ENCODE measurements at regions not wholly inside any gene's neighbourhood (a gene's known extent, or its start where the extent isn't known, plus 50 kb on each side); places are given as distances from the start of the nearest gene placed in this dataset.

DNA sequence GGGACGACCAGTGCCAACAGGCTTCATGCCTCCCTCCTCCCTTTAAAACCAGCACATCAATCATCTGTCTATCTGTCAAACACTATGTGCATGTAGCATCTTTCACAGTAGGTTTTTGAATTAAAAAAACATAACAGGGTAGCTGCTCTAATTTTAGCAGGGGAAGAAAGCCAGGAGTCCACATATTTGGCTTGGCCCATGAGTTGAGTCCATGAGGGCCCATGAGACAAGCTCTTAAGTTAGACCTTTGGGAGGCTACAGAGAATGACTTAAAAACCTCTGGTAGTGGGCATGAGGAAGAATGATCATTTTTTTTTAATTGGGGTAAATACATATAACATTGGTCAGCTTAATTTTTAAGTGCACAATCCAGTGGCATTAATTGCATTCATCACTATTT, 194.9 kb downstream of the UTRN start:
- WGBS, 2 donors (ENCODE audit: low coverage in 1 of 2): 56 to 80% methylated on average over 1 of the region's 1 CpG
- ATAC-seq: no peak
- Histone ChIP-seq H3K4me3 (no peak overlapping the region), H3K27me3 (no peaks in the 10 kb centered on the region), H3K4me1 (peaks cover 0 to 14% (median 0%) of the 10 kb centered on the region in 3 donors), H3K27ac (no peak overlapping the region), H3K36me3 (peaks cover 0 to 35% of the 10 kb centered on the region in 2 donors), H3K9me3 (no peaks in the 10 kb centered on the region)
- TF ChIP-seq CTCF (IDR thresholded peaks at IDR 0.05) (no peak), EP300 (IDR thresholded peaks at IDR 0.05) (no peak), POLR2A (IDR thresholded peaks at IDR 0.05) (no peak), POLR2AphosphoS5 (IDR thresholded peaks at IDR 0.05) (no peak)

DNA sequence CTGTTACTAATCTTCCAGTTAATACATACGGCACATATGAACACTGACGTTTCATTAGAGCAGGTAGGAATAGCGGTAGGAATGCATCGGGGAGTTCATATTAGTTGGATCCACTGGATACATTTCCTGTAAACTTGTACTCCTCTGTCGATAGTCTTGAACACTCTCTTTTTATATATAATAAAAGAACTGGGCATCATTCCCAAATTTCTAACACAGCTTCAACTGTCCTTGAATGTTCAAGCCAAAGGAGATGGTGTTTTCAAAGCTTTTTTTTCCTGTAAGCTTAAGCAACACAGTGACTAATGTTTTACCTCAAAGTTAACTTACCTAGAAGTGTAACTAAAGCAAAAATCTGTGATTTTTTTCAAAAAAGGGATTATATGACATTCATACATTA, 195.3 kb downstream of the UTRN start:
- WGBS, 2 donors (ENCODE audit: low coverage in 1 of 2): 54 to 80% methylated on average over 4 to 5 of the region's 5 CpGs
- no peak overlapping the region for H3K27ac ChIP-seq

GRCh38 chr6:144481527-144481926, 196.4 kb downstream of the UTRN start:
- no peaks in the 10 kb centered on the region for H3K27me3 ChIP-seq
- TF ChIP-seq POLR2AphosphoS5 (IDR thresholded peaks at IDR 0.05): no peak
- TF ChIP-seq EP300 (IDR thresholded peaks at IDR 0.05): no peak
- no peak for TF ChIP-seq CTCF (IDR thresholded peaks at IDR 0.05)
- TF ChIP-seq POLR2A (IDR thresholded peaks at IDR 0.05): no peak
- no peak overlapping the region for H3K27ac ChIP-seq
- WGBS, 2 donors (ENCODE audit: low coverage in 1 of 2): 58 to 66% methylated on average over 3 to 6 of the region's 6 CpGs
- H3K4me3 ChIP-seq: no peak overlapping the region
- no peaks in the 10 kb centered on the region for H3K9me3 ChIP-seq
- ATAC-seq: no peak
- peaks cover 0 to 14% (median 0%) of the 10 kb centered on the region in 3 donors for H3K4me1 ChIP-seq
- peaks cover 0 to 35% of the 10 kb centered on the region in 2 donors for H3K36me3 ChIP-seq

More for the DNA sequence above, 195.3 kb downstream of the UTRN start:
- no peak for ATAC-seq
- TF ChIP-seq POLR2AphosphoS5 (IDR thresholded peaks at IDR 0.05) (no peak), EP300 (IDR thresholded peaks at IDR 0.05) (no peak), CTCF (IDR thresholded peaks at IDR 0.05) (no peak), POLR2A (IDR thresholded peaks at IDR 0.05) (no peak)
- H3K36me3 ChIP-seq: peaks cover 0 to 35% of the 10 kb centered on the region in 2 donors
- H3K27me3 ChIP-seq: no peaks in the 10 kb centered on the region
- H3K4me3 ChIP-seq: no peak overlapping the region
- H3K9me3 ChIP-seq: no peaks in the 10 kb centered on the region
- peaks cover 0 to 14% (median 0%) of the 10 kb centered on the region in 3 donors for H3K4me1 ChIP-seq

DNA sequence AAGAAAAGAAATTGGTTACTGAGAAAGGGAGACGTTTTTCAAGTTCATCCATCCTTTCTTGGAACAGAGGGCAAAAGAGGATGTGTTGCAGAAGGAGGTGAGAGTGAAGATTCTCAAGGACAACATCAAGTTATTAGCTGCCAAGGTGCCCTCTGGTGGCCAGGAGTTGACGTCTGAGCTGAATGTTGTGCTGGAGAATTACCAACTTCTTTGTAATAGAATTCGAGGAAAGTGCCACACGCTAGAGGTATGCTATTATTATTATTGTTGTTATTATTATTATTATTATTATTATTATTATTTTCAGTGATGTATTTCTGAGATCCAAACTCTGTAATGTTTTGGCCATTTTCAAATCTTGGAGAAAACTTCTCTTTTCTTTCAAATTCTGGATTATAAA, 197.0 kb downstream of the UTRN start:
- no peak overlapping the region for H3K4me3 ChIP-seq
- H3K36me3 ChIP-seq: peaks cover 0 to 38% of the 10 kb centered on the region in 2 donors
- no peak overlapping the region for H3K27ac ChIP-seq
- no peaks in the 10 kb centered on the region for H3K9me3 ChIP-seq
- peak; percentile 43 for ATAC-seq
- TF ChIP-seq POLR2AphosphoS5 (IDR thresholded peaks at IDR 0.05) (peak; percentile 57), POLR2A (IDR thresholded peaks at IDR 0.05) (no peak), CTCF (IDR thresholded peaks at IDR 0.05) (peak; percentile 42 to 64 (median 52))
- no peaks in the 10 kb centered on the region for H3K27me3 ChIP-seq
- peaks cover 0 to 14% (median 0%) of the 10 kb centered on the region in 3 donors for H3K4me1 ChIP-seq
- WGBS, 2 donors (ENCODE audit: low coverage in 1 of 2): 1 to 4% methylated on average over 4 of the region's 4 CpGs

GRCh38 chr6:144485531-144485930, 200.4 kb downstream of the UTRN start:
- WGBS, 2 donors (ENCODE audit: low coverage in 1 of 2): 64 to 96% methylated on average over 4 of the region's 4 CpGs

More at GRCh38 chr6:144485531-144485930, 200.4 kb downstream of the UTRN start:
- no peak for ATAC-seq
- no peaks in the 10 kb centered on the region for H3K27me3 ChIP-seq
- no peak overlapping the region for H3K4me3 ChIP-seq
- peaks cover 0 to 62% of the 10 kb centered on the region in 2 donors for H3K36me3 ChIP-seq
- no peaks in the 10 kb centered on the region for H3K9me3 ChIP-seq
- no peak overlapping the region for H3K27ac ChIP-seq
- H3K4me1 ChIP-seq: no peaks in the 10 kb centered on the region
- TF ChIP-seq POLR2AphosphoS5 (IDR thresholded peaks at IDR 0.05): no peak

Measured in gastroesophageal sphincter (tissue), 4 donors.